ENCODE measurements at regions not wholly inside any gene's neighbourhood (a gene's known extent, or its start where the extent isn't known, plus 50 kb on each side); places are given as distances from the start of the nearest gene placed in this dataset.
"Not testable (repeated sequence)": the region's sequence is repeated elsewhere in the genome, so short reads cannot be mapped to it uniquely, and the experiment has no call there.

- Histone ChIP-seq H3K27me3 (no peaks in the 10 kb centered on the region), H3K27ac (no peak overlapping the region), H3K36me3 (no peaks in the 10 kb centered on the region), H3K9me3 (no peaks in the 10 kb centered on the region), H3K4me1 (no peaks in the 10 kb centered on the region), H3K4me3 (no peak overlapping the region)
- TF ChIP-seq CTCF (IDR thresholded peaks at IDR 0.05) (no peak), POLR2A (IDR thresholded peaks at IDR 0.05) (no peak), POLR2AphosphoS5 (IDR thresholded peaks at IDR 0.05) (no peak)
- DNase-seq (ENCODE audit: low spot score in 2 of 2) = no peak
- intact Hi-C loops (cut with DNase I; ENCODE audit: low total_unique reads) = no loop called here
Measured at GRCh38 chr12:38515912-38516311, 199.3 kb downstream of the ALG10B start.

- Histone ChIP-seq H3K9me3 (no peaks in the 10 kb centered on the region), H3K4me3 (no peak overlapping the region), H3K36me3 (no peaks in the 10 kb centered on the region), H3K27ac (no peak overlapping the region), H3K4me1 (no peaks in the 10 kb centered on the region), H3K27me3 (no peaks in the 10 kb centered on the region)
- TF ChIP-seq CTCF (IDR thresholded peaks at IDR 0.05) (no peak), POLR2A (IDR thresholded peaks at IDR 0.05) (no peak), POLR2AphosphoS5 (IDR thresholded peaks at IDR 0.05) (no peak)
- no peak for DNase-seq (ENCODE audit: low spot score in 2 of 2)
- intact Hi-C loops (cut with DNase I; ENCODE audit: low total_unique reads) = no loop called here
Measured at GRCh38 chr12:38516418-38516817, 199.8 kb downstream of the ALG10B start.

DNA sequence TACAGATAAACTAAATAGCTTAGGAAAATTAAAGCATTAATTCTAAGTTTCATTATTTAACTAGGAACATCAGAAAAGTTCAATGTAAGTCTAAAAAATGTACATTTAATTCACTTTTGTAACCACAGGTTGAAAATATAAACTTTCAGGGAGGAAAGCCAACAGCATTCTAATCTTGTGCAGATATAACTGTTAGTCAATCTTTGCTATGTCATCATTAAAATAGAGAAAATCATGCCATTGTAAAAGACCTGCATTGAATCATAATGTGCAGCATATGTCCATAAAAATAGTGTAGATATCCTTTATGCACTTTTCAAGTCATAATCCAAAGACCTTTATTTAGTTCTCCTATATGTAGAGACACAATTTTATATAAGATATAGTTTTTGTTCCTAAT is 207.3 kb downstream of the ALG10B start:
- intact Hi-C loops (cut with DNase I; ENCODE audit: low total_unique reads) = no loop called here
- no peaks in the 10 kb centered on the region for H3K27me3 ChIP-seq
- no peak overlapping the region for H3K27ac ChIP-seq
- H3K36me3 ChIP-seq = no peaks in the 10 kb centered on the region
- H3K9me3 ChIP-seq = no peaks in the 10 kb centered on the region
- no peak for TF ChIP-seq POLR2A (IDR thresholded peaks at IDR 0.05)
- TF ChIP-seq POLR2AphosphoS5 (IDR thresholded peaks at IDR 0.05) = no peak
- H3K4me3 ChIP-seq = no peak overlapping the region
- DNase-seq (ENCODE audit: low spot score in 2 of 2) = no peak
- H3K4me1 ChIP-seq = no peaks in the 10 kb centered on the region

GRCh38 chr12:38527631-38528030 is 211.1 kb downstream of the ALG10B start:
- no peaks in the 10 kb centered on the region for H3K36me3 ChIP-seq
- TF ChIP-seq POLR2A (IDR thresholded peaks at IDR 0.05) (no peak), POLR2AphosphoS5 (IDR thresholded peaks at IDR 0.05) (no peak), CTCF (IDR thresholded peaks at IDR 0.05) (no peak)
- no peaks in the 10 kb centered on the region for H3K27me3 ChIP-seq
- no peak overlapping the region for H3K4me3 ChIP-seq
- no peaks in the 10 kb centered on the region for H3K9me3 ChIP-seq
- H3K4me1 ChIP-seq = no peaks in the 10 kb centered on the region
- no peak for DNase-seq (ENCODE audit: low spot score in 2 of 2)
- no peak overlapping the region for H3K27ac ChIP-seq
- intact Hi-C loops (cut with DNase I; ENCODE audit: low total_unique reads) = no loop called here

DNA sequence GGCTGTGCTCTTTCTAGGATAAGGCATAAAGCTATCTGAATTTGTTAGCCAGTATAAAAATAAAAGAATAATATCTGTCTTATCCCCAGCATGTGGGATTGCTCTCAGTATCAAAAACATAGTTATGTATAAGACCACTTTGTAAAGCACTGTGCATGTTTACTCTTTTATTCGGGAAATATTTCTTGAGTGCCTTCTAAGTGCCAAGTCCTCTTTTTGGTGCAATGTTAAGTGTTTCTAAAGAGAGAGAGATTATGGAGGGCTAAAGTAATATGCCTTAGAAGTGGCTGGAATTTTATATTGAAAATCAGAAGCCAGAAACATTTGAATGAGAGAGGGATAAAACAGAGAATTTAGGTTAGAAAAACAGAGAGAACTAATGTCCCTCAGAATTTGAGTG is 212.0 kb downstream of the ALG10B start:
- Histone ChIP-seq H3K27ac (no peak overlapping the region), H3K27me3 (no peaks in the 10 kb centered on the region), H3K4me3 (no peak overlapping the region), H3K36me3 (no peaks in the 10 kb centered on the region), H3K4me1 (no peaks in the 10 kb centered on the region), H3K9me3 (no peaks in the 10 kb centered on the region)
- no peak for DNase-seq (ENCODE audit: low spot score in 2 of 2)
- intact Hi-C loops (cut with DNase I; ENCODE audit: low total_unique reads) = no loop called here
- TF ChIP-seq POLR2A (IDR thresholded peaks at IDR 0.05) (no peak), CTCF (IDR thresholded peaks at IDR 0.05) (no peak), POLR2AphosphoS5 (IDR thresholded peaks at IDR 0.05) (no peak)

- intact Hi-C loops (cut with DNase I; ENCODE audit: low total_unique reads); H3K36me3 ChIP-seq; H3K27ac ChIP-seq; H3K9me3 ChIP-seq; H3K4me3 ChIP-seq; H3K27me3 ChIP-seq; H3K4me1 ChIP-seq; DNase-seq (ENCODE audit: low spot score in 2 of 2): not testable (repeated sequence)
Measured at GRCh38 chr12:38529281-38529680, 212.7 kb downstream of the ALG10B start.

Data from breast epithelium (tissue), 4 donors.